Limb (tissue), 2 donors: ENCODE measurements at regions not wholly inside any gene's neighbourhood (a gene's known extent, or its start where the extent isn't known, plus 50 kb on each side); places are given as distances from the start of the nearest gene placed in this dataset.
A peak's percentile ranks its signal among the peaks of the same experiment; 100 is the strongest.

Source experiments
- DNase-seq, 2 donors: peaks; one replicate each; pipeline ENCODE4 v3.0.0-alpha.2; 2016; ENCODE audit errors: extremely low spot score in 2 of 2

DNA sequence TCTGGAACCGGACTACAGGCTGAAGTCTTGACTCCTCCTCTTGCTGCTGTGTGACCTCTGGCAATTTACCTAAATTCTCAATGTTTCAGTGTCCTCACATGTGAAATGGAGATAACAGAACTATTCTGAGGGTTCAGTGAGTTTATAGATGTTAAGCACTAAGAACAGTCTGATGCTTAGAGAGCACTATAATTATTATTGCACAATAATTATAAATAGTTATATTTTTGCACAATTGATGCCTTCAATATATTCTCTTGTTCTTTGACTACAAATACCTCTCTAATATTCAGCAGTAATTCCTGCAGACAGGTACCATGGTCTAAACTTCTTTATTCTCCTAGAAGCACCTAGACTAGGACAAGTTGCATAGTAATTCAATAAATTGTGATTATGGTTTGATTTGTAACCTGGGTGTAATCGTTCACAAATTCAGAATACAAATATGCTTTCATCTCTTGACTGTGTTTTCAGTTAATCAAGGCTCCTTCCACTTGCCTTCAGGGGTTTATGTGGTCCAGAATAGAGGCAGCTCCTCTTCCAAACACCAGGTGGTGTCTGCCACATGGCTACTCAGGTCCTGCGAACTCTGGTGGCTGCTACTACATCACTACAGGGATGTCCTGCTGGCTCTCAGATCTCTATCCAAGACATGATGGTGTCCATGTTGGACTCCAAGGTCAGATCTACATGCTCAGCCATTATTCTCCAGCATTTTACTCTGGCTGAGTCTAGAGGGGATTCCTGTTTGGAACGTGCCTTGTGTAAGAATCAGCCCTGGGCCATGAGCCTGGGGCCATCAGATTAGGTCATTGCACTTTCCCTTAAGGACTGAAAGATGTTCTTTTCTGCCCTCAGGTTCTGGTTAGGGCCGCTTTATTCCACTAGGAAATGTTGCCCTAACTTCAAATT, 103.4 kb downstream of the QRFPR start:
- DNase-seq, result no peak

DNA sequence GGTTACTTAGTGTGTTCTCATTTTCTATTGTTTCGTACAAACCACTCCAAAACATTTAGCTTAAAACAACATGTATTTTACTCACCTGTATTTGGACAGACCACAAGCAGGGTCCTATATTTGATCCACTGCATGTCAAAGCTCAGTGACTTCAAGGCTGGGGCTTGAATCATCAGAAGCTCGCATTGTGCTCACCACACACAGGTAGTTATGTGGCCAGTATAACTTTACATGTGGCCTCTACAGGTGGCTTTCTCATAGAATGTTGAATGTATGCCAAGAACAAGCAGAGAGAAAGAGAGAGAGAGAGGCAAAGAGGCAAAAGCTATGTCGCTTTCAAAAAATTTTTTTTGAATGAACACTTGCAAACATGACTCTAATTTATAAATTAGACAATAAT, 107.6 kb downstream of the QRFPR start:
- no peak for DNase-seq

DNA sequence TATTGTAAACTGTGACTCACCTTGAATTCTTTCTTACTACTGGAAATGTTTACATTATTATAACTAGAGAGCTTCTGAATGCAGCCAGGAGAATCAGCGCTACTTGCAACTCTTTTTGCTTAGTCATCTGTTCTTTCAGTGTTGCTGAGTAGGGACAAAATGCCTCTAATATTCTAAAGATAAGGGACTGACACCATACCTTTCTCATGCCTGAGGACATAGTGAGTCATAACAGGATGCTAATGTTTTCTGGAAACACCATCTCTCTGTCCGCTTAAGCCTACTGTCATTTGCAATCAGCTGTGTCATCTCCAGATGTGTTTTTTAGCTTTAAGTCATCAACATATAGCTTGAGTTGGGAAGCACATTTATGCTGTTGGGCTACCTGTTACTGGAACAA, 108.3 kb downstream of the QRFPR start:
- no peak for DNase-seq

DNA sequence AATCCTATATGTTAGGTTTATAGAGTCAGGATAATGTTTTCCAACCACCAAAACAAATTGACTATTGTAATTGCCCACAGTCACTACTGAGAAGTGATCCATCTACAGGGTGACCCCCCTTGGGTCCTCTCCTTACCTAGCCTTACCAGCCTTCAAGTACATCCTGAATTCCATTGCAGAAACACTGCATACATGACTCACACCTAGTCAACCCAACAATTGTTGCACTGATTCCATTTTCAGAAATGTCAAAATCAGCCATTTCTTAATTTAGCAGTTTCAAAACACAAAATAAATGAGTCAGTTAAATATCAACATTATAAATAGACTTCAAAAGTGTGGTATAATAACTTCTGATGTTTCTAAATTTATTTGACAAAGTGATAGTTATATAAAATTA, 106.3 kb upstream of the TNIP3 start:
- DNase-seq, result no peak

DNA sequence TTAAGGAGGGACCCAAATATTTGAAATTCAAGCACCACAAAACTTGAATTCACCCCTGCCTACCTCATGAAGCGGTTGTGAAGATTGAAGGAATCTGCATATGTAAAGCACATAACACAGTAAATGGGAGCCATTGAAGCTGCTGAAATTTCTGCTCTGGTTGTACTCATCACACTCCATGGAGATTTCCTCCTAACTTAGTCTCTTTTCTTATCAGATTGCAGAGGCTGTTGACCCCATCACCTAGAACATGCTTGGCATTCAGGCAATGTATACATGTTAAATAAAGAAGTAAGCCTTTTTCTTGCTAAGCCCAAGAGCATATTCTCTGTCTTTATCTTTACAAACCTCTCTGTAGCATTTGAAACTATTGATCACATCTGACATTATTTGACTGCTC, 104.9 kb upstream of the TNIP3 start:
- no peak for DNase-seq

DNA sequence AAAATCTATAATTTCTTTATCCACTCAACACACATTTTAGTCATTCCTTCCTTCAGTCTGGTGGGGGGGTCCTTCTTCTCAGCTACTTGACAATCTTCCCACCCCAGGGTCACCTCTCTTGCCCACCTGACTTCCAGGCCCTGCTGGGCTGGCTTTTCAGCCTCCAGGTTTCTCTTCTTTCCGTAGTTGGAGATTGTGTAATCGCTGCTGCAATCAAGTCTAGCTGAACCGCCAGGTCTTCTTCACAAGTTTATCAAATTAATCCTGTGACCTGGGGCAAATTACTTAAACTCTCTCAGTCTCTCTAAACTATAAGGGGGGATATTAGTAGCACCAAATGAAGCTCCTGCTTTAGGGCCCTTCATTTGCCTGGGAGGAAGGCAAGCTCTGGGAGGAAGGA, 102.9 kb upstream of the TNIP3 start:
- no peak for DNase-seq

DNA sequence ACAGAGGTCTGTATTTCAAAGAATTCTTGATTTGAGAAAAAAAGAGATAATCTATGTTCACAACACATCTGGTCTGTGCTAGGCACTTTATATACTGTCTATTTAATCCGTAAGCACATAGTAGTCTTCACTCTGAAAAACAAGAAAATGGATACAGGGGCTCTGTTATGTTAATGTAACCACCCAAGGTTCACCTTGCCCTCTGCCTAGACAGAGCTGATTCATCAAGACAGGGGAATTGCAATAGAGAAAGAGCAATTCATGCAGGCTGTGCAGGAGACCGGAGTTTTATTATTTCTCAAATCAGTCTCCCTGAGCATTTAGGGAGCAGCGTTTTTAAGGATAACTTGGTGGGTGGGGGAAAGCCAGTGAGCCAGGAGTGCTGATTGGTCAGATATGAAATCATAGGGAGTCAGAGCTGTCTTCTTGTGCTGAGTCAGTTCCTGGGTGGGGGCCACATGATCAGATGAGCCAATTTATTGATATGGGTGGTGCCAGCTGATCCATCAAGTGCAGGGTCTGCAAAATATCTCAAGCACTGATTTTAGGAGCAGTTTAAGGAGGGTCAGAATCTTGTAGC, 92.9 kb upstream of the TNIP3 start:
- no peak for DNase-seq

DNA sequence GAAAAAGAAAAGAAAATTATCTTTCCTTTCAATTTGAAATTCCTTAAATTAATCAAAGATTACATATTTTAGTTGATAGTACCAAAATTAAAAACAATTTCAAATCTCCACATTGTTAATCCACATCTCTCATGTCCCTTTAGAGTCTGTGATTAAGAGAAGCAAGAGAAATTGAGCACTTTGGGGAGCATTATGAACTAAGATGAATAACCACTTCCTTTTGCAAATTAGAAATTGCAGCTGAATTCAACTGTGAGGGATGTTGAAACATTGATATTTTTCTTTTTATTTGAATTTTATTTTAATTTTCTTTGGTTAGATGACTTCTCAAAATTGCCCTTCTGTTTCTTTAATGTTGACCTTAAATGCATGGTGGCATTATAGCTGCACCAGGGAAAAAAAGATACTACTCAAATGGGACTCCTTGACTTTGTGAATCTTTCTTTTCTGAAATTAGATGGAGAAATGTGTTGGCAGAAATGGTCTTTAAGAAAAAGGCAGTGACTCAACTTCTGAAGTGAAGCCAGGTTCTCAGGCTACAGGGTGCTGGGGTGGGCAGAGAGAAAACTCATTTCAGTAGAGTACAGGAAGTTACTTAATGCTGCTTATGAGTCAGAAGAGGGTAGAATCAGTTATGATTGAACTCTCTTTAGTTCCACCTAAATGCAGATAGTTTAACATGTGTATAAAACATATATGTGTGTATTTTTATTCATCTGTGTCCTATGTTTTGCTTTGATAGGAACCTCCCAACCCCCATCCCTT, 92.0 kb upstream of the TNIP3 start:
- no peak for DNase-seq

DNA sequence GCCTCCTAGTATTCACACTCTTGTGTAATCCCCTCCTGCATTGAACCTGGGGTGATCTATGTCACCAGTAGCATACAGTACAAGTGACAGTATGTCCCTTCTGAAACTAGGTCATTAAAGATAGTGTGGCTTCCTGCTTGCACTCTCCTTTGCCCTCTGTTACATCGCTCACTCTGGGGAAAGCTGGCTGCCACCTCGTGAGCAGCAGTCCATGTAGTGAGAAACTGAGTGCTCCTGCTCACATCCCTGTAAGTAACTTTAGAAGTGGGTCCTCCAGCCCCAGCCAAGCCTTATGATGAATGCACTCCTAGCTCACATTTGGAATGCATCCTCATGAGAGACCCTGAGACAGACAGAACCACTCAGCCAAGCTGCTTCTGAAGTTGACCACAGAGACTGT, 89.8 kb upstream of the TNIP3 start:
- no peak for DNase-seq

DNA sequence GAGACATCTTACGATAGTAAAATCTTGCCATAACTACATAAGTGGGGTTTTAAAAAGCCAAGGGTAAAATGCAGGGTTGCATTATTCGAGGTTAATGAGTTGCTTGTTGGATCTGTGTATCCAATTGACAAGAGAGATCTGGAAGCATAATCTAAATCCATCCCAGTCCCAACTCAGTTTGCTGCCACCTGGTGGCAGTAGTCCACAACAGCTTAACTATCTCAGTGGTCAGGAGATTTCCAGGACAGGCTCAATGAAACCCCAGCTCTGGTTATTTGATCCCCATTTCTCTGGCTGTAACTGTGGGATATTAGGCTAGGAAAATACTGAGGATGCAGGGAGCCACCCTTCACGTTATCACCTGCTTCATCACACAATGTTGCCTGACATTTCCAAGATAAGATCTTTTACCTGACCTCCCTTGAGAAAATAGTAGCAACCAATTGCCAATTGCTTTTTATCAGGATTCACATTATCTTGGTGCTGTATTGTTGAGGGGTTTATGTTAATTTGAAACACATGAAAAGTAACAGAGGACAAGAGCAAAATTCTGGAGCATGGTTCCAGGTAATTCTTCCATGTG, 88.2 kb upstream of the TNIP3 start:
- peak; percentile 75 to 79 for DNase-seq

DNA sequence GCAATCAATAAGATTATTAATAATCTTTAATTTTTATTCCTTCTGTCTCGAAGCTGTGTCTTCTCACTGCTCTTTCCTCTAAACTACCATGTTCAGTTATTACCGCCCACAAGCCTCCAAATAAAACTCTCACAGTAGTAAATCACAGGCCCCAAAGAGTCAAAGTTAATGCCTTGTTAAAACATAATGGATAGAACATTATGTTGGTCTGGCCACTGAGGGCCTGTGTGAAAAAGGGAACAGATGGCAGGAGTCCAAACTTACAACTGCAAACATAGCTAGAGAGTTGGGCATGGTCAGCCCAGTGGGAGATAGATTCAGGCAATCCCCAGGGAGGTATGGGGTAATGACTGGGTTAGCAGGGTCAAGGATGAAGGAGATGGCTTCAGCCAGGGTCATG, 84.6 kb upstream of the TNIP3 start:
- no peak for DNase-seq

DNA sequence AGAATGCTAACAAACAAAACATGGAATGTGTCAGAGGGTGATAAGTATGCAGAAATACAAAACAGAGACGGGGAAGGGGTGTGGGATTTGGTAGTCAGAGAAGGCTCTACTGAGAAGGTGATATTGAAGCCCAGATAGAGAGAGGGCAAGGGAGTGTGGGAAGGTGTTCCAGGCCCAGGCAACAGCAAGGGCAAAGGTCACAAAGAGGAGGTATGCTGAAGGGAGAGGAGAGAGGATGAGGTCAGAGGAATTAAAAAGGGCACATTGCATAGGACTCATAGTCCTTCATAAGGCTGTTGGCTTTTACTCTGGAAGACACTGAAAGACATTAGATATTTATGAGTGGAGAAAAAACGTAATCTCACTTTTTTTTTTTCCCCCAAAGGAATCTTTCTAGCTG, 82.6 kb upstream of the TNIP3 start:
- DNase-seq, result no peak

DNA sequence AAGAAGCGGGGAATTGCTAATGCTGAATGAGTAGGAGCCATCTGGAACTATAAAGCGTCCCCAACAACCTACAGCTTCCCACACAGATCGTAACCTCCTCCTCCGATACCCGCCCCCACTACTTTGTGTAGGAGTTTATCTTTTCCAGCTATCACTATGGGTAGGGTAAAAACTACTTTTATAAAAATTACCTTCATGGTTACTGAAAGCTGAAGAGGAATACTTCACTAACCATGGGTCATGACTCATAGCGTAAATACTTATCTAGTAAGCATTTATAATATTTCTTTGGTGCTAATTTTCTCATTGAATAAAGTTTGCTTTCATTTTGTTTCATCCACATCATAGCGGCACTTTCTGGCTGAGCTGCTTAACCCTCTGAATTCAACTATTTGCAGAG, 79.4 kb upstream of the TNIP3 start:
- no peak for DNase-seq

DNA sequence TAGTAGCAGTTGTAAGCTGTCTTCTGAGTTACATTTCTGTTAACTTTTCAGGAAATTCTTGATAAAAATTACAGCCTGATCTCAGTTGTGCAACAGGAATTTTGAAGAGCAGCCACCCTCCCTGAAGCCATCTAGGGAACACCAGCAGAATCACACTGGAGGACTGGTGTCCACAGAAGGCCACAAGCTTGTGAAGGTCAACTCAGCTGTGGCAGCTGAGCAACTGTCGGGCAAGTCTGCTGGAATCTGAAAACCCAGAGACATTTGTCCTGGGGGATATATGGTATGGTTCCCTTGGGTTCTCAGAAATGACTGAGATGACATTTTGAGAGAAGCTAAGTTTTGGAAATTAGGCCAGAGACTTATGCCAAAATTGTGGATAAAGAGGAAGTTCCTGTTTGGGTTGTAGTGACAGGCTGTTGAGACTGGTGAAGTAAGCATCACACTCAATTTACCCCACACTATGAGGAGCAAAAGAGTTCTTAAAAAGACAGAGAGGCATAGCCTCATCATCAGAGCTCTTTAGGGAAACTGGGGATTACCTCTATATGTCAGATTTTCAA, 78.1 kb upstream of the TNIP3 start:
- DNase-seq, result no peak

DNA sequence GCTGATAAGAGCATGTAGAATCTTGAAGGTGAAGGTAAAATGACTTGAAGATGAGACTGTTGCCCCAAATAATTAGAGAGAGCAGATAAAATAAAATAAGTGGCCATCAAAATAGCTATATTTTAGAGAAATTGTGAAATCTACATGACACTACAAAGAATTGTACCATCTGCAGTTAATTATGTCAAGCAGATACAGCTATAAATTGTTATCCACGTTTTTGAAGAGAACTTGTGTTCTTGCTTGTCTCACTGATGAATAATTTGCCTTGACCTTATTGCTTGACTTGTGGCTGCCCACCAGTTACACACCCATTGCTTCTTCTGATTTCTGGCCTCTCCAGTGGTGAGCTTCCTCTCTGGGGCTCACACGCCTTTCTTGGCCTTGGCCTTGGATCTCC, 75.8 kb upstream of the TNIP3 start:
- DNase-seq, result no peak

DNA sequence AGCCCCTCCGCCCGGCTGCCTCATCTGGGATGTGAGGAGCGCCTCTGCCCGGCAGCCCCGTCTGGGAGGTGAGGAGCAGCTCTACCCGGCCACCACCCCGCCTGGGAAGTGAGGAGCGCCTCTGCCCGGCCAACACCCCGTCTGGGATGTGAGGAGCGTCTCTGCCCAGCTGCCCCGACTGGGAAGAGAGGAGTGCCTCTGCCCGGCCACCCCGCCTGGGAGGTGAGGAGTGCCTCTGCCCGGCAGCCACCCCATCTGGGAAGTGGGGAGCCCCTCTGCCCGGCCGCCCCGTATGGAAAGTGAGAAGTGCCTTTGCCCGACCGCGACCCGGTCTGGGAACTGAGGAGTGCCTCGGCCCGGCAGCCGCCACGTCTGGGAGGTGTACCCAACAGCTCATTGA, 74.3 kb upstream of the TNIP3 start:
- no peak for DNase-seq

DNA sequence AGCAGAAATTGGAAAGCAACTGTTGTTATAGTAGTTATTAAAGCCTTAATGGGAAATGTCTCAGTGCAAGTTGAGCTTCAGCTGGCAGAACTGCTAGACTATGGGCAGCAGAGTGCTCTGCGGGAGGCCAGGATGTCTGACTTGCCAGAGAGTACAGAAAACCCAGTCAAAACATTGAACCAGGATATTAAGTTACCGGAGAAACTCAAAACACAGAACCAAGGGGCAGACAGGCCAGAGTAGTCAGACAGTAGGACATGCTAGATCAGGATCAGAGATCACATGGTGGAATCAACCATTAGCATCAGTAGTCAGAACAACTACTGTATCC, 72.9 kb upstream of the TNIP3 start:
- DNase-seq, result no peak

DNA sequence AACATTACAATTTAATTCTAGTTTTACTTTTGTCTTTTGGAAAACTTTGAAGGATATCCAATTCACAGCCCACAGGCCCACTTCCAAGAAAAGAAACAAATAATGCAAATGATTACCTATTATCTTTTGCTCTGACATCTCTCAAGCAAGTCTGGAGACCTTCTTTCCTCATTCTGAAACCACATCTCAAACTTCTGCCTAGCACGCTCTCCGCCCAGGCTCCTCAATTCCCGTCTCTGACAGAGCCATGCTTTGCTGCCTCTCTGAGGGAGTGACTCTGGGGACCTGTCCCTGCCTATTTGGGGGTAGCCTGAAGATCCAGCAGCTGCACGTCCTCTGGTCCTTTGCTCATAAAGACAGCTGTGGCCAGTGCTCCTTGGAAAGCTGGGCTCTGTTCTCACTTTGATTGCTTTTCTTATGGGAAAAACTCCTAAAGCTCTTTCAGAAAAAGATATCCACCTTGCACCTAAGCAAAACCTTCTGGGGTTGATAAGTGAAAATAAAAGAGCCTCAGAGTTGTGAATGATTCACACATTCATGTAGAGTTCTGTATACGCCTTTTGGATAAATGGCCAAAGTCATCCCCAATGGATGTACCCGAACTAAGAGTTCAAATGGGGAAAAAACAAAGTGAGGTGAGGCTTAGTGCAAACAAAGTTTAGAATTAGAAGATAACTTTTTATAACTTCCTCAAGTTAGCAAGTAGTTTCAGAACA, 72.4 kb upstream of the TNIP3 start:
- no peak for DNase-seq

DNA sequence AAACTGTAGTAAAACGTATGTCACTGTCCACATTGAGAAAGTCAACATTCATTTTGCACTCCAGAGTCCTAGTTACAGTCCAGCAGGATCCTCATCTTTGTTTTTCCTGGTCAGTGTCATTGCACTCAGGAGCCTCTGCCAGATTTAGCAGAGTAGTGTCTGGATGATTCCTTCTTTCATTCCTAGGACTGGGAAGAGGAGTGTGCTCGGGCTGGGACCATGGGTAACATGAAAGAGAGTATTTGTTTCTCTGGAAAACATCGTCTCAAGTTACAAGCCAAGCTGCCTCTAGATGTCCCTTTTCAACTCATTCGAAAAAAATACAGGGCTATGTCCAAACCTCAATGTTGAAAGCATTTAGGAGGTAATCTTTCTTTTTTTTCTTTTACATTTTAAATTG, 69.9 kb upstream of the TNIP3 start:
- DNase-seq, result no peak

DNA sequence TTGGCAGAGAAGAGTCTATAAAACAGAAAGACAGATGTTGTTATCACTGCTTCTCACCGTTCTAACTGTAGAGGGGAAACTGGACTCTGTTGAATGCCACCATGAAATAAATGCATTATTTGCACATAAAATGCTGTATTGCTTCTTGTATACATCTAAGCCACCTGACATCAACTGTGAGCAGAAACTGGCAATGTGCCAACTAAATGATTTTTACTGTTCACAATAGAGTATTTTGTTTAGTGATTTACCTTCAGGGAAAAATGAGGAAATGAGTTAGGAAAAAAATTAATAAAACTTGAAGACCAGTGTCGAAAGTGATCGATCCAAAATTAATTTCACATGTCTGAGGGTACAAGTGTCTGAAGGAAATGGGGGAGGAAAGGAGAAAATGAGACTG, 65.9 kb upstream of the TNIP3 start:
- DNase-seq, result no peak

DNA sequence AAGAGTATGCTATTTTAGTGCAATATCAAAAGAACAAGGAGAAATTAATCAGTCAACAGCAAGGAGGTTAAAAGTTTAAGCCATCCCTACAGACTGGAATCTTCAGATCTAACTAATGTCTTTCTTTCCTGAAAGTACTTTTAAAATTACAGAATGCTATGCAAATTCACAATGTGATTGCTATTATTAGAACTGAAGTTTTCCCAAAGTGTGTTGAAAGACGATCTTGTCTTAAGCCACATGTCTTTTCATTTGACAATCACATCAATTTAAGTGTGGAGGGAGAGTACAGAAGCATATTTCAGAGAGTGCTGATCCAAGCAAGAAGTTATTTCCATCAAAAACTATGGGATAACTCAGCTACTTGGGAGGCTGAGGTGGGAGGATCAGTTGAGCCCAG, 64.7 kb upstream of the TNIP3 start:
- DNase-seq, result no peak
